ENCODE measurements at regions not wholly inside any gene's neighbourhood (a gene's known extent, or its start where the extent isn't known, plus 50 kb on each side); places are given as distances from the start of the nearest gene placed in this dataset.

DNA sequence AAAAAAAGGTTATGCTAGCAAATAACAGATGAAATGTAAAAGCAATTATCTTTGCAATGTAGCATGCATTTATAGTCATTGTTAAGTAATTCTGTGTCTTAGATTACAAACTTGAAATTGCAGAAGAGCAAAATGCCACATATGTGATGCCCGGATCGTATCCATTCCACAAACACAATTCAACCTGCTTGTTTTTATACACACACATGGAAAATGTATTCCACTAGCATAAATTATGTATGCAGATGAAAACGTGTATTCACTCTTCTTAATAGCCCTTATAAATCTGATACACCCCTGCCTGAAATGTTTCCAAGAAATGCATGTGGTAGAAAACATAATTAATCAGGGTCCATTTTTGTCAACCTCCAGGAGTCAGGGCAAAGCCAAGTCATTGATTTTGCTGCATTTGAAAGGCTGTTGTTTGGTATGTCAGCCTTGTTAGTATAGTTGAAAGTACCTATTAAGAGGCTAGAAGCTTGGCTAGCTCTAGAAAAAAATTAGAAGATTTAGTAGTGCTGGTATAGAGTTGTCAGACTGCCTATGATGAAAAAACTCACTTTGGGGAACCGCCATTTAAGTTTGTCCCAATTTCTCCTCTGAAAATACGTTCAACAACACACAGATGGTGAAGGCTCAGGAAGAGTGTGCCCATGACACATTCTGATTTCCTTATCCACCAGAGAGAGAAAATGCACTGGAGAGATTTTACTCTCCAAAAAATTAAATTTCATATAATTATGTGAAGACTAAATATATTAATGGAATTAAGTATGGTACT lies 69.2 kb upstream of the TMC3 start:
- FAIRE-seq (no peak), DNase-seq (ENCODE audit: insufficient read length) (no peak)
- TF ChIP-seq POLR2AphosphoS5 (IDR thresholded peaks at IDR 0.05; ENCODE audit: low read depth, low read length) = no peak
- no peak for TF ChIP-seq POLR2A (IDR thresholded peaks at IDR 0.05; ENCODE audit: low read depth, low read length)
- no peak for TF ChIP-seq TAF1 (IDR thresholded peaks at IDR 0.05; ENCODE audit: borderline replicate concordance, low read depth, low read length)

DNA sequence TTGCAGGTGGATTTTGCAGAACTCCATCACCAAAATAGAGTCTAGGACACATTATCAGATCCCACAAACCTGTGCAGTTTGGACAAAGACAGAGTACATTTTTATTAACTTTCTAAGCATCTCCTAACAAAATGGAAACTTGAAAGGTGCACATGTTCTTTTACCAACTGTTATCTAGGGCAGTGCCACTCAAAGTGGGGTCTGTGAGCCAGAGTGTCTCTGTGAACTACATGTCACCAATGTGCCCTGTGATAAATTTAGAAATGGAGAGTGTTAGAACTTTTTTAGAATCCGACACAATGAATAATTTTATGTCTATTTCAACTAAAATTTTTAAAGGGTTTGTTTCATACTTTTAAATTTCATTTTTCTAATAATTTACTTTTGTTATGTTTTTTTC lies 68.4 kb upstream of the TMC3 start:
- no peak for TF ChIP-seq POLR2AphosphoS5 (IDR thresholded peaks at IDR 0.05; ENCODE audit: low read depth, low read length)
- no peak for TF ChIP-seq TAF1 (IDR thresholded peaks at IDR 0.05; ENCODE audit: borderline replicate concordance, low read depth, low read length)
- TF ChIP-seq POLR2A (IDR thresholded peaks at IDR 0.05; ENCODE audit: low read depth, low read length) = no peak
- DNase-seq (ENCODE audit: insufficient read length) = no peak
- no peak for FAIRE-seq

DNA sequence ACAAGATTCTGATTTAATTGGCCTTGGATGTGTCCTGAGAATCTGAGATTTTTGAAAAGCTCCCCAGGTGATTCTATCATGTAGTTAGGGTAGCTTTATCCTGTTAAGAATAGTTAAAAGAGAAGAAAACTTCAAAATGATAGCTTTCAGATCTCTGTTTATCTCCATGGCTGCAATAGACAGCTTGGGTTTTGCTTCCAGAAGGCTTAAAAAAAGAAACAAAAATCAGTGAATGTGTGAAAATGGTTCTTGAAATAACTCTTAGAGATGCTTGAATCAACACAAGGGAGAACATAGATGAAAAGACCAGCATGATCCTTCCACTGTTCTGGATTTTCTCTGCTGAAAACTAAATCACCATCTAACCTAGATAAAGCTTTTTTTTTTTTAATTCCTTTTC lies 60.8 kb upstream of the TMC3 start:
- TF ChIP-seq POLR2AphosphoS5 (IDR thresholded peaks at IDR 0.05; ENCODE audit: low read depth, low read length) (no peak), POLR2A (IDR thresholded peaks at IDR 0.05; ENCODE audit: low read depth, low read length) (no peak), TAF1 (IDR thresholded peaks at IDR 0.05; ENCODE audit: borderline replicate concordance, low read depth, low read length) (no peak)
- DNase-seq (ENCODE audit: insufficient read length) (no peak), FAIRE-seq (no peak)

DNA sequence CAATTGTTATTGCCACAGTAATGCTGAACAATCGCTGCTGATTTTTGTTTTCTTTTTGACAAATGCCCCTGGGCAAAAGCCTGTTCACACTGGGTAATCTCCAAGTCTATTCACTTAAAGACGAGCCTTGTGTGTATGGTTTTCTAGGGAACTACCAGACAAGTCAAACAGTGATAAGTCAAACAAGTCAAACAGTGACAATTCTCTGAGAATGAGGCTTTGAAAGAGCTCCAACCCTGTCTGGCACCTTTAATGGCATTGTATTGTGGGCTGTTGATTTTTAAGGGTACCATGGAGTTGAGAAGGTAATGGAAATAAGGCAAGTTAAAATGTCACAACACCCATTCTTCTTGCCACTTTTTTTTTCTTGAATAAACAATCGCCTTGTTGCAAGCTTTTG lies 59.4 kb upstream of the TMC3 start:
- FAIRE-seq (no peak), DNase-seq (ENCODE audit: insufficient read length) (no peak)
- TF ChIP-seq POLR2AphosphoS5 (IDR thresholded peaks at IDR 0.05; ENCODE audit: low read depth, low read length) (no peak), POLR2A (IDR thresholded peaks at IDR 0.05; ENCODE audit: low read depth, low read length) (no peak), TAF1 (IDR thresholded peaks at IDR 0.05; ENCODE audit: borderline replicate concordance, low read depth, low read length) (no peak)

DNA sequence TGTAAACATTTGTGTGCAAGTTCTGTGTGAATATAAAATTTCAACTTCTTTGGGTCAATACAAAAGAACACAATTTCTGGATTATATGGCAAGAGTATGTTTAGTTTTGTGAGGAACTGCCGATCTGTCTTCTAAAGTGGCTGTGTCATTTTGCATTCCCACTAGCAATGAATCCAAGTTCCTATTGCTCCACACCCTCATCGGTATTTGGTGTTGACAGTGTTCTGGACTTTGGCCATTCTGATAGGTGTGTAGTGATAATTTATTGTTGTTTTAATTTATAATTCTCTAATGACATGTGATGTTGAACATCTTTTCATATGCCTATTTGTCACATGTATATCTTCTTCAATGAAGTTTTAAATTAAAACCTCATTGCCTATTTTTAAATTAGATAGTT lies 58.2 kb upstream of the TMC3 start:
- DNase-seq (ENCODE audit: insufficient read length) (no peak), FAIRE-seq (no peak)
- no peak for TF ChIP-seq POLR2AphosphoS5 (IDR thresholded peaks at IDR 0.05; ENCODE audit: low read depth, low read length)
- TF ChIP-seq POLR2A (IDR thresholded peaks at IDR 0.05; ENCODE audit: low read depth, low read length) = no peak
- TF ChIP-seq TAF1 (IDR thresholded peaks at IDR 0.05; ENCODE audit: borderline replicate concordance, low read depth, low read length) = no peak

DNA sequence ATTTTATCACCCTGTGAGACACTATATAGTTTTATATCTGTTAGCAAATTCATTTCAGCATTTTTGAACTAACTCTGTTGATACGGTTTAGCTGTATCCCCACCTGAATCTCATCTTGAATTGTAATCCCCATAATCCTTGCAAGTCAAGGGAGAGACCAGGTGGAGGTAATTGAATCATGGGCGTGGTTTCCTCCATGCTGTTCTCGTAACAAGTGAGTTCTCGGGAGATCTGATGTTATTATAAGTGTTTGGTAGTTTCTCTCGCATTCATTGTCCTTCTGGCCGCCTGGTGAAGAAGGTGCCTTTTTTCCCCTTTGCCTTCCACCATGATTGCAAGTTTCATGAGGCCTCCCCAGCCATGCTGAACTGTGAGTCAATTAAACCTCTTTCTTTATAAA lies 53.2 kb upstream of the TMC3 start:
- DNase-seq (ENCODE audit: insufficient read length) = no peak
- no peak for TF ChIP-seq TAF1 (IDR thresholded peaks at IDR 0.05; ENCODE audit: borderline replicate concordance, low read depth, low read length)
- TF ChIP-seq POLR2AphosphoS5 (IDR thresholded peaks at IDR 0.05; ENCODE audit: low read depth, low read length) = no peak
- no peak for TF ChIP-seq POLR2A (IDR thresholded peaks at IDR 0.05; ENCODE audit: low read depth, low read length)
- no peak for FAIRE-seq

DNA sequence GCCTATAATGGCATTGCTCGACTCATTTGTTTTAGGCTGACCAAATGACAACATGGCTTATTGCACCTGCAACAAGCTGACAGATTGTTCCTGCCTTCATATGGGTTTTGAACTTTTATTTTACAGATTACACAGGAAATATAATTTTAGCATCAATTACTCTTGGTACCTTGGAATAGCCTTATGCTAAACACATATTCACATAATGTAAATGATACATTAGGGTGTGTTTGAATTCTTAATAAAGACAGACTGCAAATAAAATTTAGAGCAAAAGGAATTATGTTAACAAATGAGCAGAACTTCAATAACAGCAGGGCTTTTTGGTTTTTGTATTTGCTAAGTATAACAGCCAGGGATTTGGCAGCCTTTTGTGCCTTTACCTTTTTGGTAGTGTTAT lies 51.9 kb upstream of the TMC3 start:
- no peak for TF ChIP-seq POLR2A (IDR thresholded peaks at IDR 0.05; ENCODE audit: low read depth, low read length)
- TF ChIP-seq TAF1 (IDR thresholded peaks at IDR 0.05; ENCODE audit: borderline replicate concordance, low read depth, low read length) = no peak
- no peak for TF ChIP-seq POLR2AphosphoS5 (IDR thresholded peaks at IDR 0.05; ENCODE audit: low read depth, low read length)
- no peak for DNase-seq (ENCODE audit: insufficient read length)
- FAIRE-seq = no peak
